BJ (cell line): ENCODE measurements at regions not wholly inside any gene's neighbourhood (a gene's known extent, or its start where the extent isn't known, plus 50 kb on each side); places are given as distances from the start of the nearest gene placed in this dataset.

Experiments used
- CTCF ChIA-PET: fragments of 350-600 bp; formaldehyde crosslinking; extraction: SDS; loops from one replicate; lab custom pipeline; 2021; ENCODE audit warnings: antibody characterized with exemption, inconsistent platforms; lab: Yijun Ruan, JAX
- POLR2A ChIA-PET: fragments of 300-600 bp; sonication (Branson Sonifier 250); formaldehyde crosslinking; extraction: SDS; loops from one replicate; lab custom pipeline; 2021; ENCODE audit warnings: antibody characterized with exemption; lab: Charles Lee
- DNase-seq: peaks from one replicate; pipeline ENCODE4 v3.0.0-alpha.2; 2011; ENCODE audit warnings: low read depth
- H3K27me3 ChIP-seq: 2 replicates; pipeline ENCODE4 v1.6.0; 2011; ENCODE audit warnings: low read length; ENCODE audit not compliant: control insufficient read depth, insufficient read depth
- H3K36me3 ChIP-seq: 2 replicates; pipeline ENCODE4 v1.5.1; 2011; ENCODE audit warnings: low read length; ENCODE audit not compliant: control insufficient read depth, insufficient read depth
- H3K4me3 ChIP-seq: 2 replicates; pipeline ENCODE4 v1.5.1; 2011; ENCODE audit warnings: low read depth, mild to moderate bottlenecking, control low read depth, low read length
- CTCF ChIP-seq: IDR thresholded peaks from 2 replicates; pipeline ENCODE4 v1.5.1; 2011; ENCODE audit warnings: low read depth, mild to moderate bottlenecking, control low read depth, inconsistent platforms, low read length, moderate library complexity; ENCODE audit not compliant: insufficient read depth

GRCh38 chr14:42470427-42470719, 863.7 kb downstream of the LRFN5 start:
- DNase-seq: no peak
- no peak overlapping the region for H3K4me3 ChIP-seq
- ChIA-PET CTCF (no interaction called here), POLR2A (no interaction called here)
- TF ChIP-seq CTCF: no peak
- no peaks in the 10 kb centered on the region for H3K36me3 ChIP-seq
- no peaks in the 10 kb centered on the region for H3K27me3 ChIP-seq

DNA sequence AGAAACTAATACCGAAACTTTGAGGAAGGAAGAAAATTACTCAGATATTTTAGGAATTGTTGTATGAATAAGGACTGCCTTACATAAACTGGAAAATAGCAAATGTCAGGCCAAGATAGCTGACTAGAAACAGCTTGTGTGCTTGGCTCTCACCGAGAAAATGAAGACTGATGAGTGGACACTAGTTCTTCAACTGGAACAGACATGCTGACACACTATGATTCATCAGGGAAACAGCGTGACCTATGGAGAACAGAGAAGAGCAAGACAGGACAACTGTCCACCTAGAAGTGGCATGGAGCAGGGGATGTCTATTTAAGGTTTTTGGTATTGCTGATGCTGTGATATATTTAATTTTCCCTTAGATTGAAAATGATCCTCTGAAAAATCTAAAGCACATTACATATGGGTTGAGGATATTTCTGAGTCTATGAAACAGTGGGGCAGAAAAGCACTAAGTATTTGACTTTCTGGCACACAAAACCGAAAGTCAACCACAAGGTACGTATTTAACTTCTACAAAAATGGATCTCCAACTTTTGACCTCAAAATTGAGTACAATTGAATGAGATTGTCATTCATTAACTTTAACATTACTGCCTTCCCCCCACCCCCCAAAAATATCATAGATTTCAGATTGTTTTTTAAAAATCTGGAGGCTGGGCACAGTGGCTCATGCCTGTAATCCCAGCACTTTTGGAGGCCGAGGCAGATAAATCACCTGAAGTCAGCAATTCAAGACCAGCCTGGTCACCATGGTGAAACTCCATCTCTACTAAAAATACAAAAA, 863.2 kb downstream of the LRFN5 start:
- no peaks in the 10 kb centered on the region for H3K36me3 ChIP-seq
- no peak overlapping the region for H3K4me3 ChIP-seq
- POLR2A ChIA-PET: no interaction called here
- TF ChIP-seq CTCF: no peak
- CTCF ChIA-PET: no interaction called here
- no peak for DNase-seq
- no peaks in the 10 kb centered on the region for H3K27me3 ChIP-seq

GRCh38 chr14:42460673-42461072, 854.0 kb downstream of the LRFN5 start:
- no peak for DNase-seq
- H3K4me3 ChIP-seq: no peak overlapping the region
- H3K36me3 ChIP-seq: no peaks in the 10 kb centered on the region
- ChIA-PET CTCF (no interaction called here), POLR2A (no interaction called here)
- no peak for TF ChIP-seq CTCF
- H3K27me3 ChIP-seq: no peaks in the 10 kb centered on the region

DNA sequence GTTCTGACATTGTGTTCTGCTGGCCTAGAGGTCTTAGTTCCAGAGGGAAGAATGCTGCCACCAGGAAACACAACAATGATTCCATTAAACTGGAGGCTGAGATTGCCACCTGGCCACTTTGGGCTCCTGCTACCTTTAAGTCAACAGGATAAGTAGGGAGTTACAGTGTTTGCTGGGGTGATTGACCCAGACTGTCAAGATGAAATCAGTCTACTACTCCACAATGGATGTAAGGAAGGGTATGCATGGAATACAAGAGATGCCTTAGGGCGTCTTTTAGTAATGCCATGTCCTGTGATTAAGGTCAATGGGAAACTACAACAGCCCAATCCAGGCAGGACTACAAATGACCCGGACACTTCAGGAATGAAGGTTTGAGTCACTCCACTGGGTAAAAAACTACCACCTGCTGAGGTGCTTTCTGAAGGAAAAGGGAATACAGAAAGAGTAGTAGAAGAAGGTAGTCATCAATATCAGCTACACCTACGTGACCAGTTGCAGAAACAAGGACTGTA, 852.6 kb downstream of the LRFN5 start:
- H3K4me3 ChIP-seq: no peak overlapping the region
- ChIA-PET POLR2A (no interaction called here), CTCF (no interaction called here)
- H3K27me3 ChIP-seq: no peaks in the 10 kb centered on the region
- DNase-seq: no peak
- TF ChIP-seq CTCF: no peak
- no peaks in the 10 kb centered on the region for H3K36me3 ChIP-seq

DNA sequence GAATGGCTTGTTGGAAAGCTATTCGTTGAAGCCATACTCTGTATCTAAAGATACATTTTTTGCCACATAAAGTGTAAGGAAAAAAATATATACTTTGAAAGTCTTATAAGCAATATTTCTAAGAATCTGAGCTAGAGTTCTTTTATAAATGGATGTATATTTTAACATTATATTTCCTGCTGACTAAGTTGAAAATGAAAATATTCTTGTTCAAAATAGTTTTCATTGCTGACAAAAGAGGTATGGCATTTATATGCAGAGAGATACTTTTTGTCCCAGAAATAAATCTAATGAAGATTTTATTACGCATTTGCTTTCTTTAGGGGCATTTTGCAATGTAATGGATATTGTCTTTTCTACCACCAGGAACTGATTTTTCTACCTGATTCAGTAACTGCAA, 834.9 kb downstream of the LRFN5 start:
- ChIA-PET CTCF (no interaction called here), POLR2A (no interaction called here)
- Histone ChIP-seq H3K27me3 (no peaks in the 10 kb centered on the region), H3K36me3 (no peaks in the 10 kb centered on the region), H3K4me3 (no peak overlapping the region)
- TF ChIP-seq CTCF: no peak
- DNase-seq: no peak
